HEK293 (cell line): ENCODE measurements at regions not wholly inside any gene's neighbourhood (a gene's known extent, or its start where the extent isn't known, plus 50 kb on each side); places are given as distances from the start of the nearest gene placed in this dataset.

Source experiments
- KLF16 ChIP-seq: fragments of 450-650 bp; formaldehyde crosslinking; IDR thresholded peaks from 2 replicates; pipeline ENCODE4 v1.5.1; 2017; ENCODE audit warnings: missing biosample characterization, missing genetic modification characterization
- MZF1 ChIP-seq: fragments of 450-650 bp; formaldehyde crosslinking; IDR thresholded peaks from 2 replicates; pipeline ENCODE4 v1.5.1; 2017; ENCODE audit warnings: missing biosample characterization, missing genetic modification characterization, borderline replicate concordance
- REPIN1 ChIP-seq: fragments of 450-650 bp; formaldehyde crosslinking; IDR thresholded peaks from 2 replicates; pipeline ENCODE4 v1.5.1; 2017; ENCODE audit warnings: missing biosample characterization, missing genetic modification characterization, low read depth
- TCF7L2 ChIP-seq: IDR thresholded peaks from 2 replicates; pipeline ENCODE4 v1.6.1; 2011; ENCODE audit warnings: low read depth, mild to moderate bottlenecking, inconsistent platforms, low read length, moderate library complexity, borderline replicate concordance
- ZBTB21 ChIP-seq: fragments of 450-650 bp; formaldehyde crosslinking; IDR thresholded peaks from 2 replicates; pipeline ENCODE4 v1.5.1; 2017; ENCODE audit warnings: missing biosample characterization, missing genetic modification characterization
- ZNF114 ChIP-seq: fragments of 450-650 bp; formaldehyde crosslinking; IDR thresholded peaks from 2 replicates; pipeline ENCODE4 v1.5.0; 2017; ENCODE audit warnings: missing biosample characterization, missing genetic modification characterization
- ZNF133 ChIP-seq: fragments of 450-650 bp; formaldehyde crosslinking; IDR thresholded peaks from 2 replicates; pipeline ENCODE4 v1.5.1; 2016; ENCODE audit warnings: missing biosample characterization, missing genetic modification characterization
- ZNF664 ChIP-seq: fragments of 450-650 bp; formaldehyde crosslinking; IDR thresholded peaks from 2 replicates; pipeline ENCODE4 v1.5.1; 2016; ENCODE audit warnings: missing biosample characterization, missing genetic modification characterization
- TF ChIP-seq, protein P1 (sequence below): fragments of 450-650 bp; formaldehyde crosslinking; IDR thresholded peaks from 2 replicates; pipeline ENCODE4 v1.5.1; 2016; ENCODE audit warnings: missing biosample characterization, missing genetic modification characterization

DNA sequence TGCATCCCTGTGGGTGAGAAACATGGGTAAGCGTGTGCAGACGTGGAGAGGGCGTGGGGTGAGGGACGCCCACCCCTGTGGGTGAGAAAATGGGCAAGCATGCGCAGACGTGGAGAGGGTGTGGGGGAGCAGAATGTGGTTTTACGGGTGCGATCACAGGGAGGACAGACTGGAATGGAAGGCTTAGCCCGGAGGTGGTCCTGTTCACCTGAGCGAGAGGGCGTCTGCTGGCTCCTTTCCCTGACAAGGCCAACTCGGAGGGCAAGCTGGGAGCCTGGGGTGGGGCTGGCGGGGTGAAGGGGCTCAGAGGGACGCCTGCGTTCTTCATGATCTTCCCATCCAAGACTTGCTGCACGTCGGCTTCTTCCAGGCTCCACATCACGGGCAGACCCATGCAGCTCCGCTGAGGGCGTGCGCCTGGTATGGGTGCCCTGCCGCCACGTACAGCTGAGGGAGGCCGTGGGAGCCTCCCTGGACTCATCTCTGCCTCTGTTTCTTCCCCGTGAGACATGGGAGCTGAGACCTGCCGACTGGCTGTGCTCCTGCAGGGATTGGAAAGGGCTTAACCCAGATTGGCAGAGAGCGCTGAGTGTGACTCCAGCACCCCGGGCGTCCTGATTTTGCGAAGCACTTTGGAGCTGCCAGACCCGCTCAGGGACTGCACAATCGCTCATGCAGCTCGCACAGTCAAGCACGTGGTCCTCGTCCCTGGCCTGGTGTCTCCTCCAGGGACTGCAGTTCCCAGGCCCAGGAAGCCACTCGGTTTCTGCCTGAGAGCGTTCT is 74.3 kb upstream of the SHH start:
- no peak for TF ChIP-seq REPIN1
- no peak for TF ChIP-seq ZBTB21 (tag by site-specific recombination)
- no peak for TF ChIP-seq KLF16 (tag by site-specific recombination)
- TF ChIP-seq MZF1: no peak
- TF ChIP-seq TCF7L2: no peak
- no peak for TF ChIP-seq ZNF114 (tag by site-specific recombination)
- TF ChIP-seq ZNF664: no peak
- no peak for TF ChIP-seq ZNF133
- TF ChIP-seq, protein P1, sequence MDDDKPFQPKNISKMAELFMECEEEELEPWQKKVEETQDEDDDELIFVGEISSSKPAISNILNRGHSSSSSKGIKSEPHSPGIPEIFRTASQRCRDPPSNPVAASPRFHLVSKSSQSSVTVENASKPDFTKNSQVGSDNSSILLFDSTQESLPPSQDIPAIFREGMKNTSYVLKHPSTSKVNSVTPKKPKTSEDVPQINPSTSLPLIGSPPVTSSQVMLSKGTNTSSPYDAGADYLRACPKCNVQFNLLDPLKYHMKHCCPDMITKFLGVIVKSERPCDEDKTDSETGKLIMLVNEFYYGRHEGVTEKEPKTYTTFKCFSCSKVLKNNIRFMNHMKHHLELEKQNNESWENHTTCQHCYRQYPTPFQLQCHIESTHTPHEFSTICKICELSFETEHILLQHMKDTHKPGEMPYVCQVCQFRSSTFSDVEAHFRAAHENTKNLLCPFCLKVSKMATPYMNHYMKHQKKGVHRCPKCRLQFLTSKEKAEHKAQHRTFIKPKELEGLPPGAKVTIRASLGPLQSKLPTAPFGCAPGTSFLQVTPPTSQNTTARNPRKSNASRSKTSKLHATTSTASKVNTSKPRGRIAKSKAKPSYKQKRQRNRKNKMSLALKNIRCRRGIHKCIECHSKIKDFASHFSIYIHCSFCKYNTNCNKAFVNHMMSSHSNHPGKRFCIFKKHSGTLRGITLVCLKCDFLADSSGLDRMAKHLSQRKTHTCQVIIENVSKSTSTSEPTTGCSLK: no peak
